ENCODE measurements at regions not wholly inside any gene's neighbourhood (a gene's known extent, or its start where the extent isn't known, plus 50 kb on each side); places are given as distances from the start of the nearest gene placed in this dataset.

GRCh38 chr12:14169281-14169680, 187.9 kb upstream of the GRIN2B start:
- POLR2A ChIA-PET, result no interaction called here
- CTCF ChIA-PET, result interaction anchor here (0.6 to 3.3 kb wide), 3 partner anchors 11 to 914 kb away, joined by 3 to 31 read pairs (median 4); no protein-coding TSS in a partner anchor
- no peaks in the 10 kb centered on the region for H3K4me1 ChIP-seq
- TF ChIP-seq TP53 (CRISPR knock-in tag; IDR thresholded peaks at IDR 0.05), result no peak
- TF ChIP-seq HDAC2 (IDR thresholded peaks at IDR 0.05), result no peak
- no peak for TF ChIP-seq FOXS1 (CRISPR knock-in tag; IDR thresholded peaks at IDR 0.05)
- no peak for TF ChIP-seq CEBPB (IDR thresholded peaks at IDR 0.05)
- no peak for TF ChIP-seq BHLHE40 (IDR thresholded peaks at IDR 0.05; ENCODE audit: low read depth, low read length)
- no peak for TF ChIP-seq MYC (IDR thresholded peaks at IDR 0.05; ENCODE audit: borderline replicate concordance, low read length)
- TF ChIP-seq BCL3 (IDR thresholded peaks at IDR 0.05), result no peak
- TF ChIP-seq TFCP2L1 (CRISPR knock-in tag; IDR thresholded peaks at IDR 0.05), result no peak
- TF ChIP-seq REST (IDR thresholded peaks at IDR 0.05), result no peak
- no peak for TF ChIP-seq EHF (CRISPR knock-in tag; IDR thresholded peaks at IDR 0.05)
- no peak for TF ChIP-seq ESRRA (IDR thresholded peaks at IDR 0.05; ENCODE audit: borderline replicate concordance, low read length)
- TF ChIP-seq RAD21 (conservative IDR thresholded peaks at IDR 0.05 in 1 of 2, IDR thresholded peaks at IDR 0.05 in 1 of 2), result no peak
- TF ChIP-seq HOXB13 (CRISPR knock-in tag; IDR thresholded peaks at IDR 0.05; ENCODE audit: low read depth), result no peak
- TF ChIP-seq EP300 (IDR thresholded peaks at IDR 0.05), result no peak
- no peak for TF ChIP-seq SMC3 (IDR thresholded peaks at IDR 0.05)
- no peak for TF ChIP-seq HES2 (IDR thresholded peaks at IDR 0.05)
- no peak overlapping the region for H3K4me3 ChIP-seq
- FAIRE-seq, result no peak
- ATAC-seq, result no peak
- no peak overlapping the region for H3K27ac ChIP-seq
- no peaks in the 10 kb centered on the region for H3K9me3 ChIP-seq
- no peak for DNase-seq (ENCODE audit: low read depth in 1 of 2, low spot score in 1 of 2)
- no peak overlapping the region for H3K4me2 ChIP-seq
- WGBS (ENCODE audit: missing lambda C conversion rate), result 58% methylated on average over 3 of the region's 3 CpGs

GRCh38 chr12:14171106-14171505, 189.7 kb upstream of the GRIN2B start:
- DNase-seq (ENCODE audit: low read depth in 1 of 2, low spot score in 1 of 2) (no peak), ATAC-seq (no peak), FAIRE-seq (no peak)
- ChIA-PET POLR2A (no interaction called here), CTCF (interaction anchor here (0.6 to 0.9 kb wide), 2 partner anchors 15 to 431 kb away, joined by 3 read pairs; no protein-coding TSS in a partner anchor)
- no peak overlapping the region for H3K4me3 ChIP-seq
- H3K4me2 ChIP-seq, result no peak overlapping the region
- no peaks in the 10 kb centered on the region for H3K4me1 ChIP-seq
- H3K27ac ChIP-seq, result no peak overlapping the region
- no peak for TF ChIP-seq HES2 (IDR thresholded peaks at IDR 0.05)
- WGBS (ENCODE audit: missing lambda C conversion rate), result 60% methylated on average over 3 of the region's 3 CpGs
- H3K9me3 ChIP-seq, result no peaks in the 10 kb centered on the region

GRCh38 chr12:14175206-14175605, 190.3 kb upstream of the ATF7IP start:
- Histone ChIP-seq H3K4me3 (no peak overlapping the region), H3K4me1 (no peaks in the 10 kb centered on the region), H3K9me3 (0 out of 3 replicates have a peak, but pooled peaks cover 3% of the 10 kb centered on the region), H3K4me2 (no peak overlapping the region), H3K27ac (no peak overlapping the region)
- ATAC-seq, result no peak
- ChIA-PET POLR2A (no interaction called here), CTCF (interaction anchor here (3.4 kb wide), 1 partner anchor 11 kb away, joined by 14 read pairs; no protein-coding TSS in a partner anchor)
- WGBS (ENCODE audit: missing lambda C conversion rate), result 14% methylated on average over 2 of the region's 2 CpGs
- DNase-seq (ENCODE audit: low read depth in 1 of 2, low spot score in 1 of 2), result no peak
- no peak for FAIRE-seq
- TF ChIP-seq SREBF2 (IDR thresholded peaks at IDR 0.05) (no peak), CBX2 (IDR thresholded peaks at IDR 0.05; ENCODE audit: borderline replicate concordance, low read depth) (no peak), TP53 (CRISPR knock-in tag; IDR thresholded peaks at IDR 0.05) (no peak), ZNF302 (CRISPR knock-in tag; IDR thresholded peaks at IDR 0.05) (no peak), BHLHE40 (IDR thresholded peaks at IDR 0.05; ENCODE audit: low read depth, low read length) (no peak), E2F6 (IDR thresholded peaks at IDR 0.05; ENCODE audit: borderline replicate concordance, low read depth) (no peak), HDAC2 (IDR thresholded peaks at IDR 0.05) (no peak), NFE2L2 (conservative IDR thresholded peaks at IDR 0.05; ENCODE audit: low read length) (no peak), ZFP36 (IDR thresholded peaks at IDR 0.05; ENCODE audit: borderline replicate concordance, partially characterized antibody) (no peak), GATA3 (IDR thresholded peaks at IDR 0.05; ENCODE audit: borderline replicate concordance) (no peak), POLR2A (IDR thresholded peaks at IDR 0.05; ENCODE audit: low read length) (no peak), HES2 (IDR thresholded peaks at IDR 0.05) (no peak), FOSB (CRISPR knock-in tag; IDR thresholded peaks at IDR 0.05) (no peak), NR3C1 (IDR thresholded peaks at IDR 0.05) (no peak), FOXS1 (CRISPR knock-in tag; IDR thresholded peaks at IDR 0.05) (no peak), CEBPB (IDR thresholded peaks at IDR 0.05) (no peak), CTCF (IDR thresholded peaks at IDR 0.05) (no peak)
